ENCODE measurements at regions not wholly inside any gene's neighbourhood (a gene's known extent, or its start where the extent isn't known, plus 50 kb on each side); places are given as distances from the start of the nearest gene placed in this dataset.

DNA sequence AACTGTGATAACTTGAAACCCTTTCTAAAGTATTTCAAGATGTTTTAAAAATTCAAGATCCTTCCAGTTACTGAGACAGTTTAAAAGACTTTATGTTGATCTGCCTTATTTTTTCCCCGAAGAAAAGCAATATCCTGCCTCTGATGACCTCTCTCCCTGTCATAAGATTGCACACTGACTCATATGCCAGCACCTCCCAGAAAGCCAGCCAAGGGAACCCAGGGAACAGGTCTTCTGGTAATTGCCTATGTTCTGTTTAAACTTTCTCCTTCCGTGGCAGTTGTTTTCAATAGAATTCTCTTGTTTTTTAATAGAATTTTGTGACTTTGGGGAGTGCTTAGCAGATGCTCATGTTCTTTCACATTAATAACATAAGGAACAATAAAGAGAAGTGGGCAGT is 300.2 kb upstream of the PRKD1 start:
- no peaks in the 10 kb centered on the region for H3K36me3 Mint-ChIP-seq (ENCODE audit: low read depth)
- TF ChIP-seq CTCF (IDR thresholded peaks at IDR 0.05), result no peak
- DNase-seq (no peak), ATAC-seq (no peak)
- intact Hi-C loops (cut with micrococcal nuclease), result no loop called here
- no peak overlapping the region for H3K27ac Mint-ChIP-seq
- no peaks in the 10 kb centered on the region for H3K4me1 Mint-ChIP-seq (ENCODE audit: low read depth)
- no peaks in the 10 kb centered on the region for H3K27me3 Mint-ChIP-seq
- H3K9me3 Mint-ChIP-seq, result no peaks in the 10 kb centered on the region
- ChIA-PET CTCF (no interaction called here), POLR2A (no interaction called here)
- no peak overlapping the region for H3K4me3 Mint-ChIP-seq

DNA sequence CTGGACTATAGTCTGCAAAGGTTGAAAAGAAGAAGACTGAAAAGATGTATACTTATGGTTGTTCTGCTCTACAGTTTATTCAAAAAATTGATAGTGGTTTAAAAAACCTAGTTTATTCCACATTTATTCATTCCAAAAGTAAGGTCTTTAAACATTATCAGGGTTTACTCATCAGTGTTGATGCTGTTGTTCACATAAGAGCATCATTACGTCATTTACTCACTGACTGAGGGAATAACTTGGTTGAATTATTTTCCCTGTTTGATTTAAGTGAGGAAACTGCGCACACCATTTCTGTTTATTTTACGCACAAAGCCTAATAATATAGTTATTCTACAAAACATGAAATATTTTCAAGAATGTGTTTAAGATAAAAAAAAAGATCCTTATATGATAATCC is 303.1 kb upstream of the PRKD1 start:
- H3K36me3 Mint-ChIP-seq (ENCODE audit: low read depth), result no peaks in the 10 kb centered on the region
- peaks cover 2% of the 10 kb centered on the region for H3K9me3 Mint-ChIP-seq
- ATAC-seq (no peak), DNase-seq (no peak)
- no peaks in the 10 kb centered on the region for H3K27me3 Mint-ChIP-seq
- intact Hi-C loops (cut with micrococcal nuclease), result no loop called here
- ChIA-PET POLR2A (no interaction called here), CTCF (no interaction called here)
- H3K4me3 Mint-ChIP-seq, result no peak overlapping the region
- no peak for TF ChIP-seq CTCF (IDR thresholded peaks at IDR 0.05)
- H3K27ac Mint-ChIP-seq, result no peak overlapping the region
- H3K4me1 Mint-ChIP-seq (ENCODE audit: low read depth), result no peaks in the 10 kb centered on the region

DNA sequence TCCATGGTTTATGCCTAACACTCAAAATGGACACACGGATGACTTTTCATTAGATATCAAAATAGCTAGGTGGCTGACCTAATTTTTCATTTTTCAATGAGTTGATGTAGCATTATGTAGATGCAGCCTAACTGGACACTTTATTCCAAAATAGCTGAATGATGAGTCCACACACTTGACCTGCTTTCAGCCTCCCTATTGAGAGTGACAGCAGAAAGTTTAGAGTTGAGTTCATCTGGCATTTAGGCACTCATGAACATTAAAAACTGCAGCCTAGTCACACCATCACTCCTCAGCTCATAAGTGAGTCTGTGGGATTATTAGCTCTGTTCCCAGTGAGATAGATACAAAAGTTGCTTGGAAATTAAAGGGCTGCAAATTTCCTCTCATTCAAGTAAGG is 307.3 kb upstream of the PRKD1 start:
- ATAC-seq, result no peak

GRCh38 chr14:30235485-30235884 is 307.8 kb upstream of the PRKD1 start:
- ChIA-PET CTCF (interaction anchor here (1.1 kb wide), 1 partner anchor 49 kb away, joined by 3 read pairs; no protein-coding TSS in a partner anchor), POLR2A (no interaction called here)
- Mint-ChIP-seq H3K27me3 (no peaks in the 10 kb centered on the region), H3K27ac (no peak overlapping the region), H3K36me3 (ENCODE audit: low read depth) (no peaks in the 10 kb centered on the region), H3K4me1 (ENCODE audit: low read depth) (no peaks in the 10 kb centered on the region), H3K9me3 (peaks cover 2% of the 10 kb centered on the region), H3K4me3 (no peak overlapping the region)
- intact Hi-C loops (cut with micrococcal nuclease), result no loop called here
- no peak for TF ChIP-seq CTCF (IDR thresholded peaks at IDR 0.05)
- ATAC-seq, result no peak
- no peak for DNase-seq

More for the DNA sequence above, 307.3 kb upstream of the PRKD1 start:
- intact Hi-C loops (cut with micrococcal nuclease), result no loop called here
- ChIA-PET POLR2A (no interaction called here), CTCF (interaction anchor here (1.1 kb wide), 1 partner anchor 49 kb away, joined by 3 read pairs; no protein-coding TSS in a partner anchor)
- no peaks in the 10 kb centered on the region for H3K36me3 Mint-ChIP-seq (ENCODE audit: low read depth)
- no peak for TF ChIP-seq CTCF (IDR thresholded peaks at IDR 0.05)
- peaks cover 2% of the 10 kb centered on the region for H3K9me3 Mint-ChIP-seq
- no peaks in the 10 kb centered on the region for H3K4me1 Mint-ChIP-seq (ENCODE audit: low read depth)
- DNase-seq, result no peak
- no peak overlapping the region for H3K27ac Mint-ChIP-seq
- no peaks in the 10 kb centered on the region for H3K27me3 Mint-ChIP-seq
- no peak overlapping the region for H3K4me3 Mint-ChIP-seq

- DNase-seq (no peak), ATAC-seq (no peak)
- CTCF ChIA-PET, result no interaction called here
- intact Hi-C loops (cut with micrococcal nuclease), result no loop called here
- POLR2A ChIA-PET, result no interaction called here
- no peaks in the 10 kb centered on the region for H3K27me3 Mint-ChIP-seq
- H3K4me1 Mint-ChIP-seq (ENCODE audit: low read depth), result no peaks in the 10 kb centered on the region
- peaks cover 2% of the 10 kb centered on the region for H3K9me3 Mint-ChIP-seq
- no peak for TF ChIP-seq CTCF (IDR thresholded peaks at IDR 0.05)
- H3K36me3 Mint-ChIP-seq (ENCODE audit: low read depth), result no peaks in the 10 kb centered on the region
- H3K27ac Mint-ChIP-seq, result no peak overlapping the region
- no peak overlapping the region for H3K4me3 Mint-ChIP-seq
Observed at GRCh38 chr14:30238936-30239335, 311.3 kb upstream of the PRKD1 start.

Data from activated CD8-positive, alpha-beta T cell treated with anti-CD3 and anti-CD28 coated beads for 36 hours (primary cell).